ENCODE measurements at regions not wholly inside any gene's neighbourhood (a gene's known extent, or its start where the extent isn't known, plus 50 kb on each side); places are given as distances from the start of the nearest gene placed in this dataset.

GRCh38 chr11:33500861-33501479, 199.7 kb downstream of the C11orf91 start:
- no peak overlapping the region for H3K27ac ChIP-seq (ENCODE audit: low read depth, low read length)
- H3K27me3 ChIP-seq (ENCODE audit: control insufficient read depth, insufficient read depth, low read length), result peaks cover 5% of the 10 kb centered on the region; the same call in 1 of the 2 replicates
- H3K4me3 ChIP-seq (ENCODE audit: low read depth, low read length), result no peak overlapping the region
- H3K9ac ChIP-seq (ENCODE audit: low read length), result no peak overlapping the region
- H3K36me3 ChIP-seq (ENCODE audit: control insufficient read depth, insufficient read depth, low read length), result no peaks in the 10 kb centered on the region
- H3K4me1 ChIP-seq (ENCODE audit: control insufficient read depth, insufficient read depth, low read length), result no peaks in the 10 kb centered on the region
- no peaks in the 10 kb centered on the region for H3K9me3 ChIP-seq (ENCODE audit: control insufficient read depth, insufficient read depth, low read depth, low read length)

GRCh38 chr11:33500332-33500731, 200.3 kb downstream of the C11orf91 start:
- Histone ChIP-seq H3K9me3 (ENCODE audit: control insufficient read depth, insufficient read depth, low read depth, low read length) (no peaks in the 10 kb centered on the region), H3K9ac (ENCODE audit: low read length) (no peak overlapping the region), H3K4me1 (ENCODE audit: control insufficient read depth, insufficient read depth, low read length) (no peaks in the 10 kb centered on the region), H3K36me3 (ENCODE audit: control insufficient read depth, insufficient read depth, low read length) (no peaks in the 10 kb centered on the region), H3K27ac (ENCODE audit: low read depth, low read length) (no peak overlapping the region), H3K4me3 (ENCODE audit: low read depth, low read length) (no peak overlapping the region), H3K27me3 (ENCODE audit: control insufficient read depth, insufficient read depth, low read length) (peaks cover 5% of the 10 kb centered on the region; the same call in 1 of the 2 replicates)

- H3K9me3 ChIP-seq (ENCODE audit: control insufficient read depth, insufficient read depth, low read depth, low read length), result no peaks in the 10 kb centered on the region
- H3K36me3 ChIP-seq (ENCODE audit: control insufficient read depth, insufficient read depth, low read length), result no peaks in the 10 kb centered on the region
- peaks cover 2% of the 10 kb centered on the region; the same call in 1 of the 2 replicates for H3K4me1 ChIP-seq (ENCODE audit: control insufficient read depth, insufficient read depth, low read length)
- H3K27ac ChIP-seq (ENCODE audit: low read depth, low read length), result no peak overlapping the region
- no peak overlapping the region for H3K9ac ChIP-seq (ENCODE audit: low read length)
- no peak overlapping the region for H3K4me3 ChIP-seq (ENCODE audit: low read depth, low read length)
- H3K27me3 ChIP-seq (ENCODE audit: control insufficient read depth, insufficient read depth, low read length), result no peaks in the 10 kb centered on the region
Observed at GRCh38 chr11:33492596-33492995, 208.0 kb downstream of the C11orf91 start.

GRCh38 chr11:33490842-33491370, 209.7 kb downstream of the C11orf91 start:
- H3K36me3 ChIP-seq (ENCODE audit: control insufficient read depth, insufficient read depth, low read length), result no peaks in the 10 kb centered on the region
- H3K9ac ChIP-seq (ENCODE audit: low read length), result no peak overlapping the region
- peaks cover 2% of the 10 kb centered on the region; the same call in 1 of the 2 replicates for H3K4me1 ChIP-seq (ENCODE audit: control insufficient read depth, insufficient read depth, low read length)
- no peak overlapping the region for H3K27ac ChIP-seq (ENCODE audit: low read depth, low read length)
- no peak overlapping the region for H3K4me3 ChIP-seq (ENCODE audit: low read depth, low read length)
- H3K9me3 ChIP-seq (ENCODE audit: control insufficient read depth, insufficient read depth, low read depth, low read length), result no peaks in the 10 kb centered on the region
- no peaks in the 10 kb centered on the region for H3K27me3 ChIP-seq (ENCODE audit: control insufficient read depth, insufficient read depth, low read length)

GRCh38 chr11:33488971-33489370, 211.7 kb downstream of the C11orf91 start:
- Histone ChIP-seq H3K4me3 (ENCODE audit: low read depth, low read length) (no peak overlapping the region), H3K9ac (ENCODE audit: low read length) (no peak overlapping the region), H3K27me3 (ENCODE audit: control insufficient read depth, insufficient read depth, low read length) (no peaks in the 10 kb centered on the region), H3K4me1 (ENCODE audit: control insufficient read depth, insufficient read depth, low read length) (peaks cover 11% of the 10 kb centered on the region), H3K27ac (ENCODE audit: low read depth, low read length) (no peak overlapping the region), H3K9me3 (ENCODE audit: control insufficient read depth, insufficient read depth, low read depth, low read length) (no peaks in the 10 kb centered on the region), H3K36me3 (ENCODE audit: control insufficient read depth, insufficient read depth, low read length) (no peaks in the 10 kb centered on the region)

- Histone ChIP-seq H3K36me3 (ENCODE audit: control insufficient read depth, insufficient read depth, low read length) (no peaks in the 10 kb centered on the region), H3K9ac (ENCODE audit: low read length) (no peak overlapping the region), H3K27me3 (ENCODE audit: control insufficient read depth, insufficient read depth, low read length) (no peaks in the 10 kb centered on the region), H3K9me3 (ENCODE audit: control insufficient read depth, insufficient read depth, low read depth, low read length) (no peaks in the 10 kb centered on the region), H3K4me1 (ENCODE audit: control insufficient read depth, insufficient read depth, low read length) (peaks cover 21% of the 10 kb centered on the region), H3K27ac (ENCODE audit: low read depth, low read length) (no peak overlapping the region), H3K4me3 (ENCODE audit: low read depth, low read length) (no peak overlapping the region)
Observed at GRCh38 chr11:33480626-33481025, 220.0 kb downstream of the C11orf91 start.

GRCh38 chr11:33479231-33479630, 221.4 kb downstream of the C11orf91 start:
- H3K27ac ChIP-seq (ENCODE audit: low read depth, low read length), result no peak overlapping the region
- H3K36me3 ChIP-seq (ENCODE audit: control insufficient read depth, insufficient read depth, low read length), result no peaks in the 10 kb centered on the region
- H3K4me3 ChIP-seq (ENCODE audit: low read depth, low read length), result no peak overlapping the region
- H3K4me1 ChIP-seq (ENCODE audit: control insufficient read depth, insufficient read depth, low read length), result peaks cover 12% of the 10 kb centered on the region
- H3K9ac ChIP-seq (ENCODE audit: low read length), result no peak overlapping the region
- H3K27me3 ChIP-seq (ENCODE audit: control insufficient read depth, insufficient read depth, low read length), result no peaks in the 10 kb centered on the region
- no peaks in the 10 kb centered on the region for H3K9me3 ChIP-seq (ENCODE audit: control insufficient read depth, insufficient read depth, low read depth, low read length)

- H3K27me3 ChIP-seq (ENCODE audit: control insufficient read depth, insufficient read depth, low read length), result no peaks in the 10 kb centered on the region
- H3K36me3 ChIP-seq (ENCODE audit: control insufficient read depth, insufficient read depth, low read length), result no peaks in the 10 kb centered on the region
- H3K4me1 ChIP-seq (ENCODE audit: control insufficient read depth, insufficient read depth, low read length), result peaks cover 9% of the 10 kb centered on the region; the same call in 1 of the 2 replicates
- H3K9me3 ChIP-seq (ENCODE audit: control insufficient read depth, insufficient read depth, low read depth, low read length), result no peaks in the 10 kb centered on the region
- H3K4me3 ChIP-seq (ENCODE audit: low read depth, low read length), result no peak overlapping the region
- no peak overlapping the region for H3K9ac ChIP-seq (ENCODE audit: low read length)
- no peak overlapping the region for H3K27ac ChIP-seq (ENCODE audit: low read depth, low read length)
Observed at GRCh38 chr11:33478111-33478573, 221.0 kb downstream of the HIPK3 start.

- H3K4me1 ChIP-seq (ENCODE audit: control insufficient read depth, insufficient read depth, low read length), result peaks cover 9% of the 10 kb centered on the region; the same call in 1 of the 2 replicates
- H3K27ac ChIP-seq (ENCODE audit: low read depth, low read length), result no peak overlapping the region
- no peaks in the 10 kb centered on the region for H3K9me3 ChIP-seq (ENCODE audit: control insufficient read depth, insufficient read depth, low read depth, low read length)
- H3K9ac ChIP-seq (ENCODE audit: low read length), result no peak overlapping the region
- no peaks in the 10 kb centered on the region for H3K36me3 ChIP-seq (ENCODE audit: control insufficient read depth, insufficient read depth, low read length)
- no peaks in the 10 kb centered on the region for H3K27me3 ChIP-seq (ENCODE audit: control insufficient read depth, insufficient read depth, low read length)
- H3K4me3 ChIP-seq (ENCODE audit: low read depth, low read length), result no peak overlapping the region
Observed at GRCh38 chr11:33476945-33477606, 219.9 kb downstream of the HIPK3 start.

- Histone ChIP-seq H3K4me1 (ENCODE audit: control insufficient read depth, insufficient read depth, low read length) (peaks cover 9% of the 10 kb centered on the region; the same call in 1 of the 2 replicates), H3K27me3 (ENCODE audit: control insufficient read depth, insufficient read depth, low read length) (no peaks in the 10 kb centered on the region), H3K9ac (ENCODE audit: low read length) (no peak overlapping the region), H3K27ac (ENCODE audit: low read depth, low read length) (no peak overlapping the region), H3K4me3 (ENCODE audit: low read depth, low read length) (no peak overlapping the region), H3K9me3 (ENCODE audit: control insufficient read depth, insufficient read depth, low read depth, low read length) (no peaks in the 10 kb centered on the region), H3K36me3 (ENCODE audit: control insufficient read depth, insufficient read depth, low read length) (no peaks in the 10 kb centered on the region)
Observed at GRCh38 chr11:33475993-33476392, 218.8 kb downstream of the HIPK3 start.

GRCh38 chr11:33474866-33475265, 217.7 kb downstream of the HIPK3 start:
- H3K36me3 ChIP-seq (ENCODE audit: control insufficient read depth, insufficient read depth, low read length), result no peaks in the 10 kb centered on the region
- no peaks in the 10 kb centered on the region for H3K9me3 ChIP-seq (ENCODE audit: control insufficient read depth, insufficient read depth, low read depth, low read length)
- peaks cover 9% of the 10 kb centered on the region; the same call in 1 of the 2 replicates for H3K4me1 ChIP-seq (ENCODE audit: control insufficient read depth, insufficient read depth, low read length)
- H3K9ac ChIP-seq (ENCODE audit: low read length), result no peak overlapping the region
- H3K27ac ChIP-seq (ENCODE audit: low read depth, low read length), result no peak overlapping the region
- no peaks in the 10 kb centered on the region for H3K27me3 ChIP-seq (ENCODE audit: control insufficient read depth, insufficient read depth, low read length)
- no peak overlapping the region for H3K4me3 ChIP-seq (ENCODE audit: low read depth, low read length)

All from HUES6 (cell line).